K562 (cell line): ENCODE measurements at regions not wholly inside any gene's neighbourhood (a gene's known extent, or its start where the extent isn't known, plus 50 kb on each side); places are given as distances from the start of the nearest gene placed in this dataset.

Experiments
- ATAC-seq: fragments of 200-7000 bp; cut with Tn5 transposase; 3 replicates; pipeline ENCODE4 v1.9.1; 2020; ENCODE audit warnings: moderate library complexity
- BruUV-seq: library from RNA; stranded (reverse); fragments of 400-500 nt; replicated peaks from 2 replicates; lab custom pipeline; 2021; lab: Mats Ljungman, UMichigan
- CTCF ChIA-PET: fragments of 300-600 bp; formaldehyde crosslinking; extraction: SDS; loops from one replicate; lab custom pipeline; 2021; ENCODE audit warnings: low intra/inter-chr PET ratio; lab: Yijun Ruan, JAX
- POLR2A ChIA-PET: fragments of 300-600, 350-650 bp; sonication (Branson Sonifier 250); formaldehyde crosslinking; extraction: SDS; loops from one replicate; lab custom pipeline; 2021; ENCODE audit warnings: antibody characterized with exemption, inconsistent platforms; lab: Yijun Ruan, JAX
- DNase-seq, 4 experiments: peaks; one replicate each; pipeline versions ENCODE4 v3.0.0 to v3.0.0-alpha.2; 2011 to 2018; ENCODE audit warnings: low spot score in 3 of 4, mixed read lengths in 3 of 4; ENCODE audit errors: extremely low read depth in 1 of 4
- FAIRE-seq: peaks from 2 replicates; lab custom pipeline; 2011; peaks lifted over from hg19 to GRCh38; lab: Jason Lieb, UNC
- H2AFZ ChIP-seq: 2 replicates; pipeline ENCODE4 v1.6.0; 2011; ENCODE audit warnings: low read depth, low read length, control low read depth, inconsistent platforms
- H3K27ac ChIP-seq: fragments of 200-600 bp; 3 replicates; pipeline ENCODE4 v1.8.0; 2011; ENCODE audit warnings: low read depth, mild to moderate bottlenecking, control low read depth, inconsistent platforms, low read length, moderate library complexity, mixed read lengths; ENCODE audit errors: extremely low read depth
- H3K27me3 ChIP-seq, 2 experiments: fragments of 300-600 bp in 1 of 2; 2 replicates in 1 of 2; 3 replicates in 1 of 2; pipeline versions ENCODE4 v1.6.0 to v1.8.0; 2011; ENCODE audit warnings: inconsistent platforms in 2 of 2, low read length in 2 of 2, mild to moderate bottlenecking in 1 of 2, mixed read lengths in 1 of 2, moderate library complexity in 1 of 2; ENCODE audit not compliant: control insufficient read depth in 2 of 2, insufficient read depth in 2 of 2
- H3K36me3 ChIP-seq: fragments of 300-600 bp; 3 replicates; pipeline ENCODE4 v1.8.0; 2011; ENCODE audit warnings: mild to moderate bottlenecking, low read length, inconsistent platforms; ENCODE audit not compliant: control insufficient read depth, insufficient read depth
- H3K4me1 ChIP-seq, 2 experiments: fragments of 200-600 bp in 1 of 2; replicated peaks in 1 of 2; 2 replicates in 1 of 2; 3 replicates in 1 of 2; pipeline versions ENCODE4 v1.5.1 to v1.8.0; 2011; ENCODE audit warnings: inconsistent platforms in 2 of 2, low read length in 2 of 2, mild to moderate bottlenecking in 1 of 2, mixed read lengths in 1 of 2, moderate library complexity in 1 of 2; ENCODE audit not compliant: control insufficient read depth in 2 of 2, insufficient read depth in 2 of 2
- H3K4me2 ChIP-seq: 2 replicates; pipeline ENCODE4 v1.6.1; 2011; ENCODE audit warnings: low read length, control low read depth, inconsistent platforms, mixed read lengths; ENCODE audit not compliant: insufficient read depth
- H3K4me3 ChIP-seq: fragments of 200-600 bp; sonication (generic), shearing (Covaris generic); 2 replicates; pipeline ENCODE4 v1.5.1; 2016; ENCODE audit warnings: control low read depth, inconsistent platforms
- H3K79me2 ChIP-seq: fragments of 200-600 bp; 3 replicates; pipeline ENCODE4 v1.8.0; 2011; ENCODE audit warnings: low read length, inconsistent platforms; ENCODE audit not compliant: control insufficient read depth, insufficient read depth
- H3K9ac ChIP-seq, 2 experiments: 2 replicates each; pipeline versions ENCODE4 v1.6.0 to v1.6.1; 2011; ENCODE audit warnings: low read depth in 2 of 2, low read length in 2 of 2, control low read depth in 1 of 2, inconsistent platforms in 1 of 2, mild to moderate bottlenecking in 1 of 2, mixed read lengths in 1 of 2; ENCODE audit not compliant: insufficient read depth in 1 of 2
- H3K9me1 ChIP-seq: one replicate; pipeline ENCODE4 v1.6.0; 2011; ENCODE audit warnings: inconsistent platforms, mild to moderate bottlenecking, low read length, moderate library complexity; ENCODE audit not compliant: control insufficient read depth, insufficient read depth
- H3K9me3 ChIP-seq: replicated peaks from 2 replicates; pipeline ENCODE4 v1.5.1; 2011; ENCODE audit warnings: low read depth, low read length, inconsistent platforms; ENCODE audit not compliant: control insufficient read depth, insufficient read depth
- H4K20me1 ChIP-seq: replicated peaks from 2 replicates; pipeline ENCODE4 v1.6.1; 2011; ENCODE audit warnings: low read length, inconsistent platforms, mixed read lengths; ENCODE audit not compliant: control insufficient read depth, insufficient read depth
- BRD4 ChIP-seq: fragments of 200-600 bp; sonication (generic); IDR thresholded peaks from 2 replicates; pipeline ENCODE4 v1.6.1; 2017; ENCODE audit warnings: inconsistent platforms
- CBFA2T2 ChIP-seq: fragments of 450-650 bp; conservative IDR thresholded peaks from 2 replicates; pipeline ENCODE4 v1.6.1; 2017; ENCODE audit warnings: mild to moderate bottlenecking
- CBX3 ChIP-seq, 2 experiments: IDR thresholded peaks; 1 replicate in 1 of 2; 2 replicates in 1 of 2; pipeline ENCODE4 v1.6.1; 2012; ENCODE audit warnings: inconsistent platforms in 2 of 2, low read length in 2 of 2, borderline replicate concordance in 1 of 2, control low read depth in 1 of 2
- DACH1 ChIP-seq: fragments of 450-650 bp; IDR thresholded peaks from 2 replicates; pipeline ENCODE4 v1.6.1; 2018; ENCODE audit not compliant: partially characterized antibody
- EHMT2 ChIP-seq: fragments of 450-650 bp; IDR thresholded peaks from 2 replicates; pipeline ENCODE4 v1.6.1; 2018; ENCODE audit warnings: antibody characterized with exemption
- L3MBTL2 ChIP-seq: fragments of 450-650 bp; IDR thresholded peaks from 2 replicates; pipeline ENCODE4 v1.6.1; 2016; ENCODE audit warnings: mild to moderate bottlenecking, moderate library complexity
- NEUROD1 ChIP-seq: fragments of 150-350 bp; IDR thresholded peaks from 2 replicates; pipeline ENCODE4 v1.6.1; 2014; ENCODE audit warnings: borderline replicate concordance, low read length, low read depth; ENCODE audit not compliant: partially characterized antibody
- NR3C1 ChIP-seq: sonication (generic); formaldehyde crosslinking; IDR thresholded peaks from 2 replicates; pipeline ENCODE4 v1.8.1; 2022; ENCODE audit warnings: missing genetic modification reagents
- SMARCA5 ChIP-seq: fragments of 450-650 bp; IDR thresholded peaks from 2 replicates; pipeline ENCODE4 v1.6.1; 2016
- SP1 ChIP-seq: sonication (generic); formaldehyde crosslinking; IDR thresholded peaks from 2 replicates; pipeline ENCODE4 v1.8.1; 2022; ENCODE audit warnings: mild to moderate bottlenecking, missing genetic modification reagents
- STAT5A ChIP-seq: IDR thresholded peaks from 2 replicates; pipeline ENCODE4 v1.6.1; 2012; ENCODE audit warnings: low read length, inconsistent platforms, borderline replicate concordance
- TAF9B ChIP-seq: fragments of 450-650 bp; IDR thresholded peaks from 2 replicates; pipeline ENCODE4 v1.6.1; 2018; ENCODE audit warnings: mild to moderate bottlenecking; ENCODE audit not compliant: partially characterized antibody
- WHSC1 ChIP-seq: IDR thresholded peaks from one replicate; pipeline ENCODE4 v1.6.1; 2012; ENCODE audit warnings: low read length, control low read depth, inconsistent platforms
- ZNF830 ChIP-seq: fragments of 250-450 bp; sonication (Bioruptor Pico); IDR thresholded peaks from 2 replicates; pipeline ENCODE4 v1.5.0; 2021; ENCODE audit warnings: mild to moderate bottlenecking
- WGBS: fragments of 100-300 bp; shearing (Covaris generic); methylation state at CpG from one replicate; pipeline ENCODE4 v1.1.6; 2016; ENCODE audit warnings: low coverage, mixed read lengths; ENCODE audit not compliant: insufficient coverage; ENCODE audit errors: missing lambda C conversion rate; 5-methylcytosine and 5-hydroxymethylcytosine counted together
- in situ Hi-C: fragments of 300-500 bp; cut with MboI; formaldehyde crosslinking; loops from 4 replicates; pipeline ENCODE4 v1.15.0; 2018; ENCODE audit warnings: inconsistent platforms, mixed read lengths
- intact Hi-C: fragments of 100-400 bp; cut with micrococcal nuclease; formaldehyde crosslinking; loops from 2 replicates; pipeline ENCODE4 v1.14.2; 2022
- TF ChIP-seq, protein P1 (sequence below), 3 experiments: IDR thresholded peaks in 2 of 3; conservative IDR thresholded peaks in 1 of 3; 2 replicates each; pipeline ENCODE4 v1.5.1; 2011 to 2012; ENCODE audit warnings: low read length in 3 of 3, mild to moderate bottlenecking in 3 of 3, control low read depth in 2 of 3, improper control_type of control experiment in 1 of 3, inconsistent platforms in 1 of 3, low read depth in 1 of 3, mixed read lengths in 1 of 3, moderate library complexity in 1 of 3; ENCODE audit not compliant: insufficient read depth in 2 of 3
- TF ChIP-seq, protein P2 (sequence below): fragments of 450-650 bp; IDR thresholded peaks from 2 replicates; pipeline ENCODE4 v1.6.1; 2018; ENCODE audit not compliant: partially characterized antibody
- TF ChIP-seq, protein P3 (sequence below): sonication (generic); formaldehyde crosslinking; IDR thresholded peaks from 2 replicates; pipeline ENCODE4 v1.8.0; 2022; ENCODE audit warnings: mild to moderate bottlenecking, missing genetic modification reagents, borderline replicate concordance

DNA sequence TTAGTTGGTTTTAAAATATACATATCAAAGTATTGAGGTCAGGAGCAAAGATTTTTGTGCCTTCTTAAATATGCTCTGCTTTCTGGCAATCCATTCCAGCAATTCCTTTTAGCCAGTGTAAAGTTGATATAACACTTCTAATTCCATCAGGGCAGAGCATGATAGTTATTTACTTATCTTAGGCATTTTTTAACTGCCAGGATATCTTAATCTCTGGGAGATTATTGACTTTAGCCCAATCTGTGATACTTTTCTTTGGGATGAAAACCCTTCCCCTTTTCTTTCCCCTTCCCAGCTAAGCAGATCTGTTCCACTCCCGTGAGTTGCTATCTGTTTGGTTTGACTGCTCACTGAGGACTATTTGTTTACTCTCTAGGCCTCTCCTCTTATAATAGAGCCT, 168.7 kb upstream of the RSPO3 start:
- Histone ChIP-seq H3K27me3 (no peaks in the 10 kb centered on the region), H2AFZ (no peak overlapping the region), H3K36me3 (no peaks in the 10 kb centered on the region), H3K4me2 (no peak overlapping the region), H3K9me1 (no peaks in the 10 kb centered on the region), H3K4me1 (no peaks in the 10 kb centered on the region), H3K9me3 (no peaks in the 10 kb centered on the region), H3K9ac (no peak overlapping the region), H4K20me1 (no peaks in the 10 kb centered on the region), H3K27ac (no peak overlapping the region), H3K4me3 (no peak overlapping the region), H3K79me2 (no peaks in the 10 kb centered on the region)
- ChIA-PET CTCF (no interaction called here), POLR2A (no interaction called here)
- FAIRE-seq (no peak), DNase-seq (no peak), ATAC-seq (no peak)
- 8% methylated on average over 1 of the region's 1 CpG for WGBS
- intact Hi-C loops (no loop called here), in situ Hi-C loops (no loop called here)
- TF ChIP-seq NEUROD1, result no peak
- TF ChIP-seq SMARCA5, result no peak
- TF ChIP-seq DACH1, result no peak
- no peak for TF ChIP-seq TAF9B
- TF ChIP-seq EHMT2, result no peak
- TF ChIP-seq WHSC1, result no peak
- TF ChIP-seq ZNF830 (CRISPR knock-in tag), result no peak
- no peak for TF ChIP-seq SP1 (CRISPR knock-in tag)
- TF ChIP-seq, protein P1, sequence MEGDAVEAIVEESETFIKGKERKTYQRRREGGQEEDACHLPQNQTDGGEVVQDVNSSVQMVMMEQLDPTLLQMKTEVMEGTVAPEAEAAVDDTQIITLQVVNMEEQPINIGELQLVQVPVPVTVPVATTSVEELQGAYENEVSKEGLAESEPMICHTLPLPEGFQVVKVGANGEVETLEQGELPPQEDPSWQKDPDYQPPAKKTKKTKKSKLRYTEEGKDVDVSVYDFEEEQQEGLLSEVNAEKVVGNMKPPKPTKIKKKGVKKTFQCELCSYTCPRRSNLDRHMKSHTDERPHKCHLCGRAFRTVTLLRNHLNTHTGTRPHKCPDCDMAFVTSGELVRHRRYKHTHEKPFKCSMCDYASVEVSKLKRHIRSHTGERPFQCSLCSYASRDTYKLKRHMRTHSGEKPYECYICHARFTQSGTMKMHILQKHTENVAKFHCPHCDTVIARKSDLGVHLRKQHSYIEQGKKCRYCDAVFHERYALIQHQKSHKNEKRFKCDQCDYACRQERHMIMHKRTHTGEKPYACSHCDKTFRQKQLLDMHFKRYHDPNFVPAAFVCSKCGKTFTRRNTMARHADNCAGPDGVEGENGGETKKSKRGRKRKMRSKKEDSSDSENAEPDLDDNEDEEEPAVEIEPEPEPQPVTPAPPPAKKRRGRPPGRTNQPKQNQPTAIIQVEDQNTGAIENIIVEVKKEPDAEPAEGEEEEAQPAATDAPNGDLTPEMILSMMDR (IDR thresholded peaks at IDR 0.05 in 2 of 3, conservative IDR thresholded peaks at IDR 0.05 in 1 of 3; ENCODE audit: insufficient read depth in 2 of 3, low read depth in 1 of 3, low read length in 3 of 3), result no peak
- TF ChIP-seq, protein P2, sequence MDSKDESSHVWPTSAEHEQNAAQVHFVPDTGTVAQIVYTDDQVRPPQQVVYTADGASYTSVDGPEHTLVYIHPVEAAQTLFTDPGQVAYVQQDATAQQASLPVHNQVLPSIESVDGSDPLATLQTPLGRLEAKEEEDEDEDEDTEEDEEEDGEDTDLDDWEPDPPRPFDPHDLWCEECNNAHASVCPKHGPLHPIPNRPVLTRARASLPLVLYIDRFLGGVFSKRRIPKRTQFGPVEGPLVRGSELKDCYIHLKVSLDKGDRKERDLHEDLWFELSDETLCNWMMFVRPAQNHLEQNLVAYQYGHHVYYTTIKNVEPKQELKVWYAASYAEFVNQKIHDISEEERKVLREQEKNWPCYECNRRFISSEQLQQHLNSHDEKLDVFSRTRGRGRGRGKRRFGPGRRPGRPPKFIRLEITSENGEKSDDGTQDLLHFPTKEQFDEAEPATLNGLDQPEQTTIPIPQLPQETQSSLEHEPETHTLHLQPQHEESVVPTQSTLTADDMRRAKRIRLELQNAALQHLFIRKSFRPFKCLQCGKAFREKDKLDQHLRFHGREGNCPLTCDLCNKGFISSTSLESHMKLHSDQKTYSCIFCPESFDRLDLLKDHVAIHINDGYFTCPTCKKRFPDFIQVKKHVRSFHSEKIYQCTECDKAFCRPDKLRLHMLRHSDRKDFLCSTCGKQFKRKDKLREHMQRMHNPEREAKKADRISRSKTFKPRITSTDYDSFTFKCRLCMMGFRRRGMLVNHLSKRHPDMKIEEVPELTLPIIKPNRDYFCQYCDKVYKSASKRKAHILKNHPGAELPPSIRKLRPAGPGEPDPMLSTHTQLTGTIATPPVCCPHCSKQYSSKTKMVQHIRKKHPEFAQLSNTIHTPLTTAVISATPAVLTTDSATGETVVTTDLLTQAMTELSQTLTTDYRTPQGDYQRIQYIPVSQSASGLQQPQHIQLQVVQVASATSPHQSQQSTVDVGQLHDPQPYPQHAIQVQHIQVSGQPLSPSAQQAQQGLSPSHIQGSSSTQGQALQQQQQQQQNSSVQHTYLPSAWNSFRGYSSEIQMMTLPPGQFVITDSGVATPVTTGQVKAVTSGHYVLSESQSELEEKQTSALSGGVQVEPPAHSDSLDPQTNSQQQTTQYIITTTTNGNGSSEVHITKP, result no peak
- no peak for TF ChIP-seq BRD4
- TF ChIP-seq CBX3 (IDR thresholded peaks at IDR 0.05; ENCODE audit: borderline replicate concordance in 1 of 2, low read length in 2 of 2), result no peak
- no peak for TF ChIP-seq L3MBTL2
- TF ChIP-seq CBFA2T2, result no peak
- no peak for TF ChIP-seq NR3C1 (CRISPR knock-in tag)
- TF ChIP-seq, protein P3, sequence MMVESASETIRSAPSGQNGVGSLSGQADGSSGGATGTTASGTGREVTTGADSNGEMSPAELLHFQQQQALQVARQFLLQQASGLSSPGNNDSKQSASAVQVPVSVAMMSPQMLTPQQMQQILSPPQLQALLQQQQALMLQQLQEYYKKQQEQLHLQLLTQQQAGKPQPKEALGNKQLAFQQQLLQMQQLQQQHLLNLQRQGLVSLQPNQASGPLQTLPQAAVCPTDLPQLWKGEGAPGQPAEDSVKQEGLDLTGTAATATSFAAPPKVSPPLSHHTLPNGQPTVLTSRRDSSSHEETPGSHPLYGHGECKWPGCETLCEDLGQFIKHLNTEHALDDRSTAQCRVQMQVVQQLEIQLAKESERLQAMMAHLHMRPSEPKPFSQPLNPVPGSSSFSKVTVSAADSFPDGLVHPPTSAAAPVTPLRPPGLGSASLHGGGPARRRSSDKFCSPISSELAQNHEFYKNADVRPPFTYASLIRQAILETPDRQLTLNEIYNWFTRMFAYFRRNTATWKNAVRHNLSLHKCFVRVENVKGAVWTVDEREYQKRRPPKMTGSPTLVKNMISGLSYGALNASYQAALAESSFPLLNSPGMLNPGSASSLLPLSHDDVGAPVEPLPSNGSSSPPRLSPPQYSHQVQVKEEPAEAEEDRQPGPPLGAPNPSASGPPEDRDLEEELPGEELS (CRISPR knock-in tag), result no peak
- no peak for TF ChIP-seq STAT5A
- no TSS peak for BruUV-seq
